H9 (cell line): ENCODE measurements at regions not wholly inside any gene's neighbourhood (a gene's known extent, or its start where the extent isn't known, plus 50 kb on each side); places are given as distances from the start of the nearest gene placed in this dataset.

Experiments used
- DNase-seq: peaks from one replicate; pipeline ENCODE4 v3.0.0-alpha.2; 2017
- H2AFZ ChIP-seq: one replicate; pipeline ENCODE4 v1.6.1; 2013; ENCODE audit warnings: mild to moderate bottlenecking, low read length, control low read depth, moderate library complexity
- H2AK5ac ChIP-seq: 2 replicates; pipeline ENCODE4 v1.6.1; 2013; ENCODE audit warnings: low read length, control low read depth, mixed read lengths; ENCODE audit not compliant: insufficient read length
- H2BK120ac ChIP-seq: one replicate; pipeline ENCODE4 v1.6.1; 2013; ENCODE audit warnings: low read depth, mild to moderate bottlenecking, low read length, control low read depth, inconsistent platforms; ENCODE audit not compliant: poor library complexity, severe bottlenecking
- H2BK12ac ChIP-seq: 2 replicates; pipeline ENCODE4 v1.6.1; 2013; ENCODE audit warnings: low read length, control low read depth, mixed read lengths, low read depth; ENCODE audit not compliant: insufficient read length
- H2BK15ac ChIP-seq: 2 replicates; pipeline ENCODE4 v1.6.1; 2013; ENCODE audit warnings: low read depth, low read length, control low read depth
- H2BK20ac ChIP-seq: one replicate; pipeline ENCODE4 v1.6.1; 2013; ENCODE audit warnings: low read depth, mild to moderate bottlenecking, low read length, control low read depth, inconsistent platforms; ENCODE audit not compliant: poor library complexity, severe bottlenecking
- H2BK5ac ChIP-seq: 2 replicates; pipeline ENCODE4 v1.6.1; 2013; ENCODE audit warnings: low read length, control low read depth, mixed read lengths; ENCODE audit not compliant: insufficient read length
- H3K14ac ChIP-seq: 2 replicates; pipeline ENCODE4 v1.6.1; 2013; ENCODE audit warnings: low read length, control low read depth; ENCODE audit not compliant: insufficient read depth
- H3K18ac ChIP-seq: 2 replicates; pipeline ENCODE4 v1.6.1; 2013; ENCODE audit warnings: low read depth, mild to moderate bottlenecking, mixed read lengths, low read length, control low read depth; ENCODE audit not compliant: insufficient read length
- H3K23ac ChIP-seq: 2 replicates; pipeline ENCODE4 v1.6.1; 2013; ENCODE audit warnings: low read length, control low read depth, mixed read lengths, low read depth; ENCODE audit not compliant: insufficient read length
- H3K23me2 ChIP-seq: 2 replicates; pipeline ENCODE4 v1.6.1; 2013; ENCODE audit warnings: low read depth, mild to moderate bottlenecking, mixed read lengths, low read length, control low read depth; ENCODE audit not compliant: insufficient read length, poor library complexity, severe bottlenecking
- H3K27ac ChIP-seq: 2 replicates; pipeline ENCODE4 v1.5.1; 2013; ENCODE audit warnings: low read length, control low read depth, mixed read lengths, low read depth; ENCODE audit not compliant: insufficient read length
- H3K27me3 ChIP-seq: 2 replicates; pipeline ENCODE4 v1.6.1; 2013; ENCODE audit warnings: low read length, control low read depth, inconsistent platforms; ENCODE audit not compliant: insufficient read depth
- H3K4ac ChIP-seq: 2 replicates; pipeline ENCODE4 v1.6.1; 2013; ENCODE audit warnings: low read depth, mild to moderate bottlenecking, control low read depth, inconsistent platforms, low read length, moderate library complexity
- H3K4me1 ChIP-seq: 2 replicates; pipeline ENCODE4 v1.6.1; 2013; ENCODE audit warnings: low read length, control low read depth, inconsistent platforms; ENCODE audit not compliant: insufficient read depth
- H3K4me2 ChIP-seq: 2 replicates; pipeline ENCODE4 v1.6.1; 2013; ENCODE audit warnings: low read length, control low read depth, mixed read lengths; ENCODE audit not compliant: insufficient read length, insufficient read depth
- H3K56ac ChIP-seq: 2 replicates; pipeline ENCODE4 v1.6.1; 2013; ENCODE audit warnings: low read depth, mild to moderate bottlenecking, mixed read lengths, low read length, control low read depth; ENCODE audit not compliant: insufficient read length
- H3K79me1 ChIP-seq: 2 replicates; pipeline ENCODE4 v1.6.1; 2013; ENCODE audit warnings: low read depth, mild to moderate bottlenecking, moderate library complexity, low read length, control low read depth, inconsistent platforms; ENCODE audit not compliant: insufficient read depth, poor library complexity, severe bottlenecking
- H3K79me2 ChIP-seq: 2 replicates; pipeline ENCODE4 v1.6.1; 2013; ENCODE audit warnings: low read length, control low read depth, inconsistent platforms; ENCODE audit not compliant: insufficient read depth
- H3K9ac ChIP-seq: 2 replicates; pipeline ENCODE4 v1.6.1; 2013; ENCODE audit warnings: low read length, control low read depth, mixed read lengths; ENCODE audit not compliant: insufficient read length; ENCODE audit errors: extremely low read depth
- H3K9me3 ChIP-seq: one replicate; pipeline ENCODE4 v1.6.1; 2013; ENCODE audit warnings: low read depth, low read length, inconsistent platforms; ENCODE audit not compliant: control insufficient read depth
- H3T11ph ChIP-seq: one replicate; pipeline ENCODE4 v1.6.1; 2013; ENCODE audit warnings: mild to moderate bottlenecking, low read length, control low read depth, inconsistent platforms
- H4K20me1 ChIP-seq: one replicate; pipeline ENCODE4 v1.6.1; 2013; ENCODE audit not compliant: control insufficient read depth, insufficient read length, insufficient read depth
- H4K5ac ChIP-seq: 2 replicates; pipeline ENCODE4 v1.6.1; 2013; ENCODE audit warnings: low read depth, mild to moderate bottlenecking, mixed read lengths, low read length, control low read depth; ENCODE audit not compliant: insufficient read length
- H4K8ac ChIP-seq: replicated peaks from 2 replicates; pipeline ENCODE4 v1.6.1; 2013; ENCODE audit warnings: low read length, control low read depth, mixed read lengths, low read depth; ENCODE audit not compliant: insufficient read length
- H4K91ac ChIP-seq: 2 replicates; pipeline ENCODE4 v1.6.1; 2013; ENCODE audit warnings: low read depth, mild to moderate bottlenecking, moderate library complexity, mixed read lengths, low read length, control low read depth; ENCODE audit not compliant: insufficient read length
- H3K27ac Mint-ChIP-seq, 3 experiments: 2 replicates in 2 of 3; 3 replicates in 1 of 3; pipeline ENCODE4 v1.8.0; 2020 to 2021; ENCODE audit warnings: mixed read lengths in 3 of 3, mild to moderate bottlenecking in 1 of 3, moderate library complexity in 1 of 3
- H3K27me3 Mint-ChIP-seq: 2 replicates; pipeline ENCODE4 v1.8.0; 2021; ENCODE audit warnings: low read depth, mild to moderate bottlenecking, moderate library complexity, mixed read lengths
- H3K36me3 Mint-ChIP-seq, 3 experiments: 2 replicates in 2 of 3; 3 replicates in 1 of 3; pipeline ENCODE4 v1.8.0; 2020 to 2021; ENCODE audit warnings: low read depth in 3 of 3, mixed read lengths in 3 of 3; ENCODE audit not compliant: insufficient read depth in 1 of 3
- H3K4me1 Mint-ChIP-seq, 2 experiments: 2 replicates each; pipeline ENCODE4 v1.8.0; 2020; ENCODE audit warnings: mixed read lengths in 2 of 2
- H3K4me3 Mint-ChIP-seq, 2 experiments: 2 replicates in 1 of 2; 3 replicates in 1 of 2; pipeline ENCODE4 v1.8.0; 2020 to 2021; ENCODE audit warnings: mild to moderate bottlenecking in 2 of 2, mixed read lengths in 2 of 2, moderate library complexity in 1 of 2
- H3K9me3 Mint-ChIP-seq, 2 experiments: 2 replicates in 1 of 2; 3 replicates in 1 of 2; pipeline ENCODE4 v1.8.0; 2020; ENCODE audit warnings: mild to moderate bottlenecking in 2 of 2, mixed read lengths in 2 of 2, moderate library complexity in 1 of 2
- CTCF ChIP-seq: fragments of 200-600 bp; sonication (generic); conservative IDR thresholded peaks from 3 replicates; pipeline ENCODE4 v1.8.0; 2021; ENCODE audit warnings: antibody characterized with exemption, mild to moderate bottlenecking
- WGBS: extraction: QIAGEN DNeasy Blood & Tissue Kit; methylation state at CpG from one replicate; pipeline ENCODE4 v1.1.7; 2013; ENCODE audit warnings: missing lambda C conversion rate, low lambda C conversion rate, mixed read lengths; ENCODE audit not compliant: insufficient read length; ENCODE audit errors: extremely low coverage; 5-methylcytosine and 5-hydroxymethylcytosine counted together

DNA sequence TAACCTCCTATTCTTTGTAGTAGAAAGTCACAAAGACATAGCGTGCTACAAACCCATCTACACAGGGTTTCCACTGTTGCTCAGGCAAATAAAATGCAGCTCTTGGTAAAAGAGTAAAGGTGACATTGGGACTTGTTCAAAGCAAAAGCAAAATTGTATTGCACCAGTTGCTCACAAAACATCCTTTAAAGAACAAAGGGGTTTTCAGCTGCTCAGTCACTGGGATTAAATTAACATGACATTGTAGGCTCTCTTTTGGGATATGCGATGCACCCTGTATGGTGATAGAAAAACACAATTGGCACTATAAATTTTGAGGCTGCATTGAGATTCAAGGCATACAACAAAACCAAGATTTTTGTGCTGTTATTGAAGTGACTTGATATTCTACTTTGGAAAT lies 447.3 kb upstream of the CNTN3 start:
- no peak overlapping the region for H3K4me3 Mint-ChIP-seq
- no peak overlapping the region for H3K56ac ChIP-seq
- H3K9me3 Mint-ChIP-seq, result peaks cover 20 to 31% of the 10 kb centered on the region in 2 experiments
- H3K4me2 ChIP-seq, result no peak overlapping the region
- peaks cover 3 to 18% of the 10 kb centered on the region in 2 experiments; a peak in 2 of 4 replicates for H3K4me1 Mint-ChIP-seq
- no peak overlapping the region for H3K4ac ChIP-seq
- no peaks in the 10 kb centered on the region; the same call in 1 of the 2 replicates for H3K27me3 ChIP-seq
- H3K4me1 ChIP-seq, result peaks cover 2% of the 10 kb centered on the region; the same call in 1 of the 2 replicates
- no peaks in the 10 kb centered on the region for H3K79me1 ChIP-seq
- DNase-seq, result no peak
- H2BK15ac ChIP-seq, result no peak overlapping the region
- no peak overlapping the region for H2BK120ac ChIP-seq
- H2AFZ ChIP-seq, result no peak overlapping the region
- H4K20me1 ChIP-seq, result no peaks in the 10 kb centered on the region
- no peak overlapping the region for H3K27ac ChIP-seq
- no peak overlapping the region for H4K8ac ChIP-seq
- no peaks in the 10 kb centered on the region for H3K9me3 ChIP-seq
- no peak overlapping the region for H2BK20ac ChIP-seq
- H2AK5ac ChIP-seq, result no peak overlapping the region
- no peak overlapping the region for H4K5ac ChIP-seq
- no peak overlapping the region for H2BK12ac ChIP-seq
- no peak overlapping the region for H3K14ac ChIP-seq
- H3K36me3 Mint-ChIP-seq, result peaks cover 8 to 32% (median 10%) of the 10 kb centered on the region in 3 experiments; a peak in 6 of 7 replicates
- H3K23ac ChIP-seq, result no peak overlapping the region
- H3K27me3 Mint-ChIP-seq, result no peaks in the 10 kb centered on the region
- no CpG with 5 or more reads among the region's 2 CpGs for WGBS
- H3K79me2 ChIP-seq, result no peaks in the 10 kb centered on the region
- H2BK5ac ChIP-seq, result no peak overlapping the region
- H3K18ac ChIP-seq, result no peak overlapping the region
- H3T11ph ChIP-seq, result no peak overlapping the region
- H4K91ac ChIP-seq, result no peak overlapping the region
- TF ChIP-seq CTCF, result no peak
- H3K27ac Mint-ChIP-seq, result no peak overlapping the region
- no peaks in the 10 kb centered on the region for H3K23me2 ChIP-seq
- no peak overlapping the region for H3K9ac ChIP-seq
